ENCODE measurements at regions not wholly inside any gene's neighbourhood (a gene's known extent, or its start where the extent isn't known, plus 50 kb on each side); places are given as distances from the start of the nearest gene placed in this dataset.
A peak's percentile ranks its signal among the peaks of the same experiment; 100 is the strongest.

DNA sequence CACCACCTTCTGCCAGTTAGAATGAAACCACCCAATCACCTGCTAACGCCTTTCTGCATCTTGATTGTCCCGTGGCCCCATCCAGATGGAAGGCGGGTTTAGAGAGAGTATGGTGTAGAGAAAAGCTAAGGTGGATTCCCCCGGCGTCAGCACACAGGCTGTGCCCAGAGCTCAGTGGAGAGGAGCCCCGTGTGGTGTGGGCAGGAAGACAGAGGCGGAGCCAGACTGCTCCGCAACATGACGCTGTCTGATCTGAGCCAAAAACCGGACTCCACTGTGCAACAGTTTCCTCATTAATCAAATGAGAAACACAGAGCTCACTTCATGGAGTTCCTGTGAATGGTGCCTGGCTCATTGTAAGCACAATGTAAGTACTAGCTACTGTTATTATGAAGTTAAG lies 448.1 kb upstream of the SMIM21 start:
- Histone ChIP-seq H3K4me1 (no peaks in the 10 kb centered on the region), H3K27ac (no peak overlapping the region), H3K36me3 (no peaks in the 10 kb centered on the region), H3K9me3 (no peaks in the 10 kb centered on the region), H3K27me3 (no peaks in the 10 kb centered on the region), H3K4me3 (no peak overlapping the region)
- no peak for DNase-seq (ENCODE audit: extremely low spot score in 2 of 2)
- intact Hi-C loops (cut with DNase I): no loop called here
- no peak for TF ChIP-seq POLR2A (IDR thresholded peaks at IDR 0.05)
- TF ChIP-seq, protein P1, sequence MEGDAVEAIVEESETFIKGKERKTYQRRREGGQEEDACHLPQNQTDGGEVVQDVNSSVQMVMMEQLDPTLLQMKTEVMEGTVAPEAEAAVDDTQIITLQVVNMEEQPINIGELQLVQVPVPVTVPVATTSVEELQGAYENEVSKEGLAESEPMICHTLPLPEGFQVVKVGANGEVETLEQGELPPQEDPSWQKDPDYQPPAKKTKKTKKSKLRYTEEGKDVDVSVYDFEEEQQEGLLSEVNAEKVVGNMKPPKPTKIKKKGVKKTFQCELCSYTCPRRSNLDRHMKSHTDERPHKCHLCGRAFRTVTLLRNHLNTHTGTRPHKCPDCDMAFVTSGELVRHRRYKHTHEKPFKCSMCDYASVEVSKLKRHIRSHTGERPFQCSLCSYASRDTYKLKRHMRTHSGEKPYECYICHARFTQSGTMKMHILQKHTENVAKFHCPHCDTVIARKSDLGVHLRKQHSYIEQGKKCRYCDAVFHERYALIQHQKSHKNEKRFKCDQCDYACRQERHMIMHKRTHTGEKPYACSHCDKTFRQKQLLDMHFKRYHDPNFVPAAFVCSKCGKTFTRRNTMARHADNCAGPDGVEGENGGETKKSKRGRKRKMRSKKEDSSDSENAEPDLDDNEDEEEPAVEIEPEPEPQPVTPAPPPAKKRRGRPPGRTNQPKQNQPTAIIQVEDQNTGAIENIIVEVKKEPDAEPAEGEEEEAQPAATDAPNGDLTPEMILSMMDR (IDR thresholded peaks at IDR 0.05): no peak
- TF ChIP-seq POLR2AphosphoS5 (IDR thresholded peaks at IDR 0.05; ENCODE audit: insufficient read depth in 1 of 2, low read depth in 1 of 2): no peak

DNA sequence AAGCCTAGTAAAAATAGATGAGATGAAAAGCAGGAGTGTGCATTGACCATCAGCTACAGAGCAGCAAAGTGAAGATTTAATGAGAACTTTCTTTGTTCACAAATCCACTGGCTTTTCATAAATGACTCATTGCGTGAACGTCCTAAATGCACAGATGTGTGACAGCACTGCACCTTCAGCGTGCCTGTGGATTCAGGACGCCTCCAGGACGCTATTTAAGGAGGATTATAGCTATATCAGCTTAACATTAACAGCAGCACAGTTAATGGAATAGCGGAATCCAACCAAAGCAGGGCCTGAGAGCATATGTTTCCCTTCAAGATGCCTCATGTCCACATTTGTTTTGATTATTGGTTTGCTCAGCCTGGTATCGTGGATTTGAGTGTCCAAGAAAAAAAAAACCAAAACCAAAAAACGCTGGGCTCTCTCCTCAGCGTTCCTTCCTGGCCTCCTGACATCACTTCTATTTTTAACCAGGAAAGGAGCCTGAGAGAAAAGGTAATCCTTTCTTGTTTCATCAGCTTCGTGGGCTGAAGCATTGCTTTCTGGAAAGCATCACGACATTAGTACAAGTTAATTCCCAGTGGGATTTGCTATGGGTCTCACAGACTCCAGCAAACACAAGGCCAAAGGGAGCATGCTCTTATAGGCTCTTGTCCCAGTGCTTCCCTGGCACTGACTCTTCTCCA lies 447.0 kb upstream of the SMIM21 start:
- TF ChIP-seq, protein P1 (IDR thresholded peaks at IDR 0.05): no peak
- Histone ChIP-seq H3K36me3 (no peaks in the 10 kb centered on the region), H3K9me3 (no peaks in the 10 kb centered on the region), H3K27me3 (no peaks in the 10 kb centered on the region), H3K27ac (peak overlapping the region; percentile 2), H3K4me1 (no peaks in the 10 kb centered on the region), H3K4me3 (no peak overlapping the region)
- intact Hi-C loops (cut with DNase I): no loop called here
- DNase-seq (ENCODE audit: extremely low spot score in 2 of 2): no peak

DNA sequence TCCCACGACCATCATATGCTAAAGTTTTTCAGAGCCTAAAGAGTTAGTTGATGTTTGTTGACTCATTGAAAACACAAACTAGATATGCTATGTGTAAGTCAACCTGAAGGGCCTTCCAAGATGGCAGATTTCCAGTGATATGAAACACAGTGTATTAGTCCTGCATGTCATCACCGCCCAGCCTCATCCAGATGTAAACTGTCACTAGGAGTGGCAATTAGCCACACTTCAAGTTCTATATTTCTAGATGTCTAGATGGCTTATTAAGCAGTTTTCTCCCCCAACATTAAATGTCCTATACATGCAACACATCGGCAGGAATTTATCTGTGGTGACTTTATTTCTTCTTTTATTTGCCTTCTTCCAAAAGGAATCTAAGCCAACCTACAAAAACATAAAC lies 444.1 kb upstream of the SMIM21 start:
- DNase-seq (ENCODE audit: extremely low spot score in 2 of 2): no peak
- no peaks in the 10 kb centered on the region for H3K36me3 ChIP-seq
- TF ChIP-seq, protein P1 (IDR thresholded peaks at IDR 0.05): no peak
- TF ChIP-seq POLR2A (IDR thresholded peaks at IDR 0.05) (no peak), POLR2AphosphoS5 (IDR thresholded peaks at IDR 0.05; ENCODE audit: insufficient read depth in 1 of 2, low read depth in 1 of 2) (no peak)
- no peak overlapping the region for H3K4me3 ChIP-seq
- H3K4me1 ChIP-seq: no peaks in the 10 kb centered on the region
- no peaks in the 10 kb centered on the region for H3K27me3 ChIP-seq
- intact Hi-C loops (cut with DNase I): no loop called here
- H3K9me3 ChIP-seq: no peaks in the 10 kb centered on the region
- H3K27ac ChIP-seq: no peak overlapping the region

DNA sequence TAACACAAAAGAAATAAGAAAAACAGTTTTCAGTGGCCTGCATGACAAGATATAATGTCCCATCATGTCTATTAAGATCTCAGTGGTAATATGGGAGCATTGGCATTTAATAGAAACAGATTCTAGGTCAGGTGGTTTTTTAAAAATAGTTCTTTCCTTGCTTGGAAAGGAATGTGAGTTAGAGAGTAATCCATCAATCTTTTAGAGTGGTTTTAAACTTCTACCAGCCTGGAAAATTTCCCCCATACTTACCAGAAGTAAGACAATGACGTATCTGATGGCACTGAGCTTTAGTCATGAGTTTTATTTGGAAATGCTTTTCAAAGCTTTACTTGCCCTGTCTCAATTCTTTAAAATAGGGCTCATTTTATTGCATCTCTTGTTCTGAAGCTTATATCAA lies 441.7 kb upstream of the SMIM21 start:
- Histone ChIP-seq H3K36me3 (no peaks in the 10 kb centered on the region), H3K4me3 (no peak overlapping the region), H3K9me3 (no peaks in the 10 kb centered on the region), H3K27ac (no peak overlapping the region), H3K4me1 (no peaks in the 10 kb centered on the region), H3K27me3 (no peaks in the 10 kb centered on the region)
- TF ChIP-seq POLR2A (IDR thresholded peaks at IDR 0.05): no peak
- TF ChIP-seq, protein P1 (IDR thresholded peaks at IDR 0.05): no peak
- TF ChIP-seq POLR2AphosphoS5 (IDR thresholded peaks at IDR 0.05; ENCODE audit: insufficient read depth in 1 of 2, low read depth in 1 of 2): peak in 1 of 2 donors; percentile 23
- no peak for DNase-seq (ENCODE audit: extremely low spot score in 2 of 2)
- intact Hi-C loops (cut with DNase I): no loop called here

DNA sequence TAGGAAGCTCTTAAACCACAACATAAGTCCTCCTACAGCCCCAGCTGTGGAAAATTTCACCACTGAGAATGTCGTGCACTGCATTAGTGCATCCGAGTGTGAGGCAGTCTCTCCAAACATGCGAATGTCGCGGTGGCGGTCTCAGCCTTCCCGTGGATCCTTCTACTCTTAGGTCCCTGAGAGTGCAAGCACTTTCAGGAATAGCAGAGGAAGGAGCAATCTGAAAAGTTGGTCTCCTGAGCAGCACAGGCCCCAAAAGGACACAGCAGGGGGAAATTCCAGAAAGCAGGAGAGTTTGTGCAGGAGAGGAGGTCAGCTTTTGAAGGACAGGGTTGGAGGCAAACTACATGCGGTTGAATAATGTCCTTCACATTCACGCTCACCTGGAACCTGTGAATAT lies 440.5 kb upstream of the SMIM21 start:
- no peak overlapping the region for H3K27ac ChIP-seq
- no peaks in the 10 kb centered on the region for H3K9me3 ChIP-seq
- no peaks in the 10 kb centered on the region for H3K36me3 ChIP-seq
- no peaks in the 10 kb centered on the region for H3K4me1 ChIP-seq
- TF ChIP-seq POLR2A (IDR thresholded peaks at IDR 0.05): no peak
- TF ChIP-seq, protein P1 (IDR thresholded peaks at IDR 0.05): no peak
- intact Hi-C loops (cut with DNase I): no loop called here
- no peak for DNase-seq (ENCODE audit: extremely low spot score in 2 of 2)
- H3K27me3 ChIP-seq: no peaks in the 10 kb centered on the region
- no peak overlapping the region for H3K4me3 ChIP-seq
